Cardiac muscle cell (in vitro differentiated cells and primary cell): ENCODE measurements at regions not wholly inside any gene's neighbourhood (a gene's known extent, or its start where the extent isn't known, plus 50 kb on each side); places are given as distances from the start of the nearest gene placed in this dataset.
"Not testable (repeated sequence)": the region's sequence is repeated elsewhere in the genome, so short reads cannot be mapped to it uniquely, and the experiment has no call there.

Experiments used
- DNase-seq, 2 donors: peaks; one replicate each; pipeline versions ENCODE4 v3.0.0 to v3.0.0-alpha.2; 2010 to 2017; ENCODE audit warnings: low read depth in 1 of 2, low spot score in 1 of 2
- H3K27ac ChIP-seq: fragments of 200-600 bp; sonication (generic); 2 replicates; pipeline ENCODE4 v1.5.1; 2016
- H3K27me3 ChIP-seq: fragments of 200-600 bp; sonication (generic); 2 replicates; pipeline ENCODE4 v1.6.0; 2016; ENCODE audit warnings: control low read depth
- H3K36me3 ChIP-seq: fragments of 200-600 bp; sonication (generic); 2 replicates; pipeline ENCODE4 v1.5.1; 2016; ENCODE audit warnings: control low read depth
- H3K4me1 ChIP-seq: fragments of 200-600 bp; sonication (generic); 2 replicates; pipeline ENCODE4 v1.8.1; 2017; ENCODE audit warnings: low read depth, mild to moderate bottlenecking, mixed run types
- H3K4me3 ChIP-seq: fragments of 200-600 bp; sonication (generic); 2 replicates; pipeline ENCODE4 v1.5.1; 2016; ENCODE audit warnings: mild to moderate bottlenecking
- H3K9me3 ChIP-seq: fragments of 200-600 bp; sonication (generic); 2 replicates; pipeline ENCODE4 v1.5.1; 2017; ENCODE audit warnings: low read depth, mild to moderate bottlenecking, control low read depth
- TF ChIP-seq, protein P1 (sequence below): IDR thresholded peaks from 2 replicates; pipeline ENCODE4 v1.5.1; 2012; ENCODE audit warnings: low read depth, mild to moderate bottlenecking, low read length

- Histone ChIP-seq H3K9me3 (no peaks in the 10 kb centered on the region), H3K36me3 (no peaks in the 10 kb centered on the region), H3K27me3 (no peaks in the 10 kb centered on the region), H3K27ac (no peak overlapping the region), H3K4me1 (peaks cover 5% of the 10 kb centered on the region), H3K4me3 (no peak overlapping the region)
- TF ChIP-seq, protein P1, sequence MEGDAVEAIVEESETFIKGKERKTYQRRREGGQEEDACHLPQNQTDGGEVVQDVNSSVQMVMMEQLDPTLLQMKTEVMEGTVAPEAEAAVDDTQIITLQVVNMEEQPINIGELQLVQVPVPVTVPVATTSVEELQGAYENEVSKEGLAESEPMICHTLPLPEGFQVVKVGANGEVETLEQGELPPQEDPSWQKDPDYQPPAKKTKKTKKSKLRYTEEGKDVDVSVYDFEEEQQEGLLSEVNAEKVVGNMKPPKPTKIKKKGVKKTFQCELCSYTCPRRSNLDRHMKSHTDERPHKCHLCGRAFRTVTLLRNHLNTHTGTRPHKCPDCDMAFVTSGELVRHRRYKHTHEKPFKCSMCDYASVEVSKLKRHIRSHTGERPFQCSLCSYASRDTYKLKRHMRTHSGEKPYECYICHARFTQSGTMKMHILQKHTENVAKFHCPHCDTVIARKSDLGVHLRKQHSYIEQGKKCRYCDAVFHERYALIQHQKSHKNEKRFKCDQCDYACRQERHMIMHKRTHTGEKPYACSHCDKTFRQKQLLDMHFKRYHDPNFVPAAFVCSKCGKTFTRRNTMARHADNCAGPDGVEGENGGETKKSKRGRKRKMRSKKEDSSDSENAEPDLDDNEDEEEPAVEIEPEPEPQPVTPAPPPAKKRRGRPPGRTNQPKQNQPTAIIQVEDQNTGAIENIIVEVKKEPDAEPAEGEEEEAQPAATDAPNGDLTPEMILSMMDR: no peak
- DNase-seq: no peak
These were observed 177.5 kb downstream of the TLE3 start for GRCh38 chr15:69920221-69920620.

DNA sequence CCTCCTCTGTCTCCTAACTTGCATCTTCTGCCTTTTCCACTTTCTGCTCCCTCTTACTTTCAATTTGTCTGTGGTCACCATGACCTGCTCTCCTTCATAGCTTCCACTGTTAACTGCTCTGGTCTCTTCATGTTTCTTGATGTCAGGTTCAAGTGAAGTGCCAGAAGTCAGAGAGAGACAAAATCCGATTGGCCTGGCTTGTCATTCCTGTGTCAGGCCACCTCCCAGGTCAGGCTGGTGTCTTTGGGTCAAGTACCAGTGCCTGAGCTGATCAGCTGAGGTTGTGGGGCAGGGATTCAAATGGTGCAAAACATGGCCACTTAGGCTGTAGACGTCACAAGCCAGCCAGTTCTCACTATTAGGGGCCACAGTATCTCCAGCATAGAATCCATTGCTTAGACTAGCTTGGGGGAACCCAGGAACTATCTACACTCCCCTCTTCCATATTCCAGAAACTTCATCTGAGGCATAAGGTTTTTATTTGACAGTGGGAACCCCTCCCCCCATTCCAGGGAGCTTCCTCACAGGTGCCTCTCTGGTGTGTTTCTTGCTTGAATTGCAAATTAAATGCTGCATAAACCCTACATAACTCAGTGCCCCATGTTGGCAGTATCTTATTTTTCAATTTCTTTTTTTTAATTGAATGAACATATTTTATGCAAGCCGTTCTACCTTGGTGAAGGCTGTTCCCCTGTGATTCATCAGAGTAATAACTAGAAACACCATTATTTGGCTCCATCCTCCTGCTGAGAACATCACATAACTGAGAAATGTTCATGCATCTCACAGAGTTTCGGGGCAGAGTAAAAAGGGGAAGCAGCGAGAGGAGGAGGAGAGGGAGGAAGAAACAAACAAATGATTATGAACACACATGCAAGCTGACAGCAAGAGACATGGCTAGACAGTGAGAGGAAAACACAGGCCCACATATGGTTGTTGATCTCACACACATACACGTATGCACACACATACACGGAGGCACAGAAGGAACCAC is 175.8 kb downstream of the TLE3 start:
- no peaks in the 10 kb centered on the region for H3K27me3 ChIP-seq
- peaks cover 5% of the 10 kb centered on the region for H3K4me1 ChIP-seq

DNA sequence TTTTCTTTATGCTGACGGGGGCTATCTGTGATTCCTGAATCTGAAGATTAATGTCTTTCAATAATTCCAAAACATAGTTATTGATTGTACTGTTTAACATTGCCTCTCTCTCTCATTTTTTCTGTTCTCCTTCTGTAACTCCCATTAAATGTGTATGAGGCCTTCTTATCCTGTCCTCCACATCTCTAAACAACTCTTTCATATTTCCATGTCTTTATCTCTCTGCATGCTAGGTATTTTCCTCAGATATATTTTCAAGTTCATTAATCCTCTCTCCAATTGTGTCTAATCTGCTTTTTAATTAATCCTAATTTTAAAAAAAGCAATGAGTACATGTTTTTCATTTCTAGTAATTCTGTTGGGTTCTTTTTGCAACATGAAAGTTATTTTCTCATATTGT is 173.2 kb downstream of the TLE3 start:
- no peaks in the 10 kb centered on the region for H3K27me3 ChIP-seq
- TF ChIP-seq, protein P1: no peak
- no peak for DNase-seq
- H3K9me3 ChIP-seq: no peaks in the 10 kb centered on the region
- H3K4me1 ChIP-seq: peaks cover 5% of the 10 kb centered on the region
- H3K27ac ChIP-seq: no peak overlapping the region
- no peaks in the 10 kb centered on the region for H3K36me3 ChIP-seq
- no peak overlapping the region for H3K4me3 ChIP-seq

More for the DNA sequence above, 175.8 kb downstream of the TLE3 start:
- Histone ChIP-seq H3K27ac (no peak overlapping the region), H3K4me3 (no peak overlapping the region), H3K36me3 (no peaks in the 10 kb centered on the region), H3K9me3 (no peaks in the 10 kb centered on the region)
- TF ChIP-seq, protein P1: no peak
- no peak for DNase-seq

GRCh38 chr15:69926006-69926405 is 171.7 kb downstream of the TLE3 start:
- TF ChIP-seq, protein P1: no peak
- H3K27ac ChIP-seq: no peak overlapping the region
- DNase-seq: peak in 1 of 2 donors; percentile 51

DNA sequence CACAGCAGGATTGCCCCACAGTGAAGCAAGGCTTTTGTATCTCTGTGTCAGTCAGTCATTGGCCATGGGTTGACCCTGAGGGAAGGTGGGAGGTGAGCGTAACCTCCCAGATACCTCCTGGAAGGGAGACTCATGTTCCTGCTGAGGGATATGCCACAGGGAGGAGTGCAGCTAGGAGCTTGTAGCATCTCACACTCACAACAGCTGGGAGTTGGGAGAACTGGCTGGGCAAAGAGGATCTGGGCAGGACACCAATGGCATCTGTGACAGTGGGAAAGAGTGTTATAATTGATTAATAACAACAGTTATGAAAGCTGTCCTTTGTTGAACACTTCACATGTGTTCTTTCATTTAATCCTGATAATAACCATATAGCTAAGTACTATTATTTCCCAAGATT is 171.0 kb downstream of the TLE3 start:
- H3K27ac ChIP-seq: no peak overlapping the region
- DNase-seq: no peak
- no peaks in the 10 kb centered on the region for H3K4me1 ChIP-seq
- TF ChIP-seq, protein P1: no peak
- H3K27me3 ChIP-seq: no peaks in the 10 kb centered on the region
- H3K9me3 ChIP-seq: no peaks in the 10 kb centered on the region
- H3K4me3 ChIP-seq: no peak overlapping the region
- H3K36me3 ChIP-seq: no peaks in the 10 kb centered on the region

More at GRCh38 chr15:69926006-69926405, 171.7 kb downstream of the TLE3 start:
- Histone ChIP-seq H3K4me1 (no peaks in the 10 kb centered on the region), H3K4me3 (no peak overlapping the region), H3K9me3 (no peaks in the 10 kb centered on the region), H3K27me3 (no peaks in the 10 kb centered on the region), H3K36me3 (no peaks in the 10 kb centered on the region)

- H3K4me3 ChIP-seq, H3K27ac ChIP-seq, H3K27me3 ChIP-seq, H3K9me3 ChIP-seq, H3K4me1 ChIP-seq, H3K36me3 ChIP-seq, DNase-seq: not testable (repeated sequence)
These were observed 168.8 kb downstream of the TLE3 start for GRCh38 chr15:69928890-69929289.
